ENCODE measurements at regions not wholly inside any gene's neighbourhood (a gene's known extent, or its start where the extent isn't known, plus 50 kb on each side); places are given as distances from the start of the nearest gene placed in this dataset.

DNA sequence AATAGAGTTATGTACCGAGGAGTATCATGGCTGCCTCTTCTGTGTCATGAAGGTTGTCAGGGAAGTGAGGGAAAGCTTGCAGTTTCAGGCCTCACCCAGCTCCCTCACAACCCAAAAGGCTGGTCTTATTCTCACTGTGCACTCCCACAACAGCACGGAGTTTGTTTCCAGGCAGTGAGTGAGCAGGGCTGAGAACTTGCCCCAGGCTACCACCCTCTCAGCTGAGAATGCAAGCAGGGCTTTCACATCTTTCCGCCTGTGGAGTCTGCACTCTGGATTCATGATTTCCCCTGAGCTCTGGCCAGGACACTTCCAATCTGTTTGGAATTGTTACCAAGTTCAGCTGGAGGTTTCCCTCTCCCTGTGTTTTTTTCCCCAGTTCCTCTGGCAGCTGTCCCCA lies 2284.7 kb upstream of the PCDH20 start:
- ATAC-seq = no peak
- H3K4me3 ChIP-seq = no peak overlapping the region
- H3K27me3 ChIP-seq (ENCODE audit: insufficient read depth in 3 of 3, low read length in 2 of 3) = no peaks in the 10 kb centered on the region
- DNase-seq = no peak
- no peaks in the 10 kb centered on the region for H3K4me1 ChIP-seq
- intact Hi-C loops (cut with DNase I) = no loop called here
- H3K36me3 ChIP-seq (ENCODE audit: insufficient read depth in 1 of 2, low read depth in 1 of 2) = no peaks in the 10 kb centered on the region
- no peaks in the 10 kb centered on the region for H3K9me3 ChIP-seq
- no peak overlapping the region for H3K27ac ChIP-seq
- TF ChIP-seq, protein P1, sequence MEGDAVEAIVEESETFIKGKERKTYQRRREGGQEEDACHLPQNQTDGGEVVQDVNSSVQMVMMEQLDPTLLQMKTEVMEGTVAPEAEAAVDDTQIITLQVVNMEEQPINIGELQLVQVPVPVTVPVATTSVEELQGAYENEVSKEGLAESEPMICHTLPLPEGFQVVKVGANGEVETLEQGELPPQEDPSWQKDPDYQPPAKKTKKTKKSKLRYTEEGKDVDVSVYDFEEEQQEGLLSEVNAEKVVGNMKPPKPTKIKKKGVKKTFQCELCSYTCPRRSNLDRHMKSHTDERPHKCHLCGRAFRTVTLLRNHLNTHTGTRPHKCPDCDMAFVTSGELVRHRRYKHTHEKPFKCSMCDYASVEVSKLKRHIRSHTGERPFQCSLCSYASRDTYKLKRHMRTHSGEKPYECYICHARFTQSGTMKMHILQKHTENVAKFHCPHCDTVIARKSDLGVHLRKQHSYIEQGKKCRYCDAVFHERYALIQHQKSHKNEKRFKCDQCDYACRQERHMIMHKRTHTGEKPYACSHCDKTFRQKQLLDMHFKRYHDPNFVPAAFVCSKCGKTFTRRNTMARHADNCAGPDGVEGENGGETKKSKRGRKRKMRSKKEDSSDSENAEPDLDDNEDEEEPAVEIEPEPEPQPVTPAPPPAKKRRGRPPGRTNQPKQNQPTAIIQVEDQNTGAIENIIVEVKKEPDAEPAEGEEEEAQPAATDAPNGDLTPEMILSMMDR (IDR thresholded peaks at IDR 0.05) = no peak
- 67 to 75% (median 67%) methylated on average over 3 of the region's 3 CpGs for WGBS, 3 donors

DNA sequence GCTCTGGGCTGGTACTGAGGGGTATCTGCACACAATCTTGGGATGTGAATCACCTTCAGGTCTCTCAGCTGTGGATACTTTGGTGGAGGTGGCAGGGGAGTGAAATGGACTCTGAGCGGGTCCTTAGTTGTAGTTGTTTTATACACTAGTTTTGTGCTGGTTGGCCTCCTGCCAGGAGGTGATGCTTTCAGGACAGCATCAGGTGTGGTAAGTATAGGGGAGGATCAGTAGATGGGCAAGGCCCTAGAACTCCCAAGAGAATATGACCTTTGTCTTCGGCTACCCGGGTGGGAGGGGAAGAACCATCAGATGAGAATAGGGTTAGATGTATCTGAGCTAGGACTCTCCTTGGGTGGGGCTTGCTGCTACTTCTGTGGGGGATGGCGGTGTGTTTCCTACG lies 2284.3 kb upstream of the PCDH20 start:
- WGBS, 3 donors = 87 to 98% (median 94%) methylated on average over 5 of the region's 5 CpGs
- no peaks in the 10 kb centered on the region for H3K9me3 ChIP-seq
- TF ChIP-seq, protein P1 (IDR thresholded peaks at IDR 0.05) = no peak
- H3K27ac ChIP-seq = no peak overlapping the region
- H3K4me1 ChIP-seq = no peaks in the 10 kb centered on the region
- no peaks in the 10 kb centered on the region for H3K27me3 ChIP-seq (ENCODE audit: insufficient read depth in 3 of 3, low read length in 2 of 3)
- no peaks in the 10 kb centered on the region for H3K36me3 ChIP-seq (ENCODE audit: insufficient read depth in 1 of 2, low read depth in 1 of 2)
- no peak for ATAC-seq
- no peak for DNase-seq
- intact Hi-C loops (cut with DNase I) = no loop called here
- H3K4me3 ChIP-seq = no peak overlapping the region

DNA sequence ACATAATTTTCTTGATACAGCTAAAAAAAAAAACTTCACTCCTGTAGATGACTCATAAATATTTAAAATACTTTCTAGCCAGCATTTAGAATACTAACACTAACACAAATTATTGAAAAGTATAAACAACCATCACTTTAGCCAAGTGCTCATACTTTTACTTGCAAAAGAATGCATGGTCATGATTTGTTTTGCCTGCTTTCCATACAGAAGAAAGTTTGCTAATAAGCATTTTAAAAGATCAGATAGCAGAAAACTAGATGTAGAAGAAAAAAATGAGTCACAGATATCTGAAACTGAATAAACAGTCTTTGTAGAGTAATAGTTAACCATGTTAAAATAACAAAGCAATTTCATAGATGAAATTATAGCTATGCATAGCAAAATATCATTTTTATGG lies 2280.4 kb upstream of the PCDH20 start:
- H3K4me3 ChIP-seq = no peak overlapping the region
- intact Hi-C loops (cut with DNase I) = no loop called here
- no peak overlapping the region for H3K27ac ChIP-seq
- H3K36me3 ChIP-seq (ENCODE audit: insufficient read depth in 1 of 2, low read depth in 1 of 2) = no peaks in the 10 kb centered on the region
- no peaks in the 10 kb centered on the region for H3K4me1 ChIP-seq
- H3K27me3 ChIP-seq (ENCODE audit: insufficient read depth in 3 of 3, low read length in 2 of 3) = no peaks in the 10 kb centered on the region
- H3K9me3 ChIP-seq = no peaks in the 10 kb centered on the region
- TF ChIP-seq, protein P1 (IDR thresholded peaks at IDR 0.05) = no peak
- DNase-seq (no peak), ATAC-seq (no peak)

DNA sequence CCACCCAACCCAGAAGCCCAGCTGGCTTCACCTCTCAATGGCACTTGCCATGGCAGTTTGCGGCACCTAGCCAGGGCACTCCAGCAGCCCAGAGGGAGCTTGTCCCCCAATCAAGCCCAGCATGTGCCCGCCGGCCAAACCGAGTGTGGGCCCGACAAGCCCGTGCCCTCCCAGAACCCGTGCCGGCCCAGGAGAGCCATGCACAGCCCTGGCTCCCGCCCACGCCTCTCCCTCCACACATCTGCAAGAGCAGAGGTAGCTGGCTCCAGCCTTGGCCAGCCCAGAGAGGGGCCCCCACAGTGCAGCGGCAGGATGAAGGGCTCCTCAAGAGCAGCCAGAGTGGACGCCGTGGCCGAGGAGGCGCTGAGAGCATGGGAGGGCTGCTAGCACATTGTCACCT lies 2278.0 kb upstream of the PCDH20 start:
- intact Hi-C loops (cut with DNase I) = no loop called here
- Histone ChIP-seq H3K36me3 (ENCODE audit: insufficient read depth in 1 of 2, low read depth in 1 of 2) (no peaks in the 10 kb centered on the region), H3K4me3 (no peak overlapping the region), H3K4me1 (no peaks in the 10 kb centered on the region), H3K27ac (no peak overlapping the region), H3K27me3 (ENCODE audit: insufficient read depth in 3 of 3, low read length in 2 of 3) (no peaks in the 10 kb centered on the region), H3K9me3 (no peaks in the 10 kb centered on the region)
- TF ChIP-seq, protein P1 (IDR thresholded peaks at IDR 0.05) = no peak
- ATAC-seq (no peak), DNase-seq (peak in 1 of 2 donors; percentile 40)
- WGBS, 3 donors = 90 to 95% (median 93%) methylated on average over 15 of the region's 15 CpGs

DNA sequence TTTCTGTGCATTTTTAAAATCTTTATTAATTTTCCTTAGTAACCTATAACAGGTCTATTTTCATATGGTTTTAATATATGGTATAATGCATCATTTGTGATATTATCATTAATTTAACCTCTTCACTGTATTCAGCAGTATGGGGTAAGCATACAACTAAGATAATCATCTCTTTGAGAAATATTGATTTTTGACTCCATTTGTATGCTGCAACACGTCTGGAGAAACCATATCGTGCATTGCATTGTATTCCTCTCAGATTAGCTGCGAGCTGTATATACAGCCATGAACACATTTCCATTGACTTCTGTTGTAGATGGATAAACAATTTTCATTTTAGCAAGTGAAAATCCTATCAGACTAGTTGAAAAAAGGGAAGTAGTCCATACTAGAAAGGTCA lies 2275.8 kb upstream of the PCDH20 start:
- Histone ChIP-seq H3K27ac (no peak overlapping the region), H3K36me3 (ENCODE audit: insufficient read depth in 1 of 2, low read depth in 1 of 2) (no peaks in the 10 kb centered on the region), H3K9me3 (no peaks in the 10 kb centered on the region), H3K4me1 (no peaks in the 10 kb centered on the region), H3K4me3 (no peak overlapping the region), H3K27me3 (ENCODE audit: insufficient read depth in 3 of 3, low read length in 2 of 3) (no peaks in the 10 kb centered on the region)
- 84 to 90% (median 85%) methylated on average over 3 of the region's 3 CpGs for WGBS, 3 donors
- no peak for ATAC-seq
- TF ChIP-seq, protein P1 (IDR thresholded peaks at IDR 0.05) = no peak
- no peak for DNase-seq
- intact Hi-C loops (cut with DNase I) = no loop called here

Measured in psoas muscle (tissue), 7 donors.